Esophagus squamous epithelium (tissue), 5 donors: ENCODE measurements at regions not wholly inside any gene's neighbourhood (a gene's known extent, or its start where the extent isn't known, plus 50 kb on each side); places are given as distances from the start of the nearest gene placed in this dataset.

Experiments
- DNase-seq: peaks from one replicate; lab custom pipeline; 2025; lab: John Stamatoyannopoulos, UW
- H3K27ac ChIP-seq, 4 donors: fragments of 200-600 bp; sonication (generic); one replicate each; pipeline ENCODE4 v1.5.1; 2016 to 2019; ENCODE audit warnings: mild to moderate bottlenecking in 1 of 4
- H3K27me3 ChIP-seq, 4 donors: fragments of 200-600 bp; sonication (generic); 1 replicate in 3 of 4; 2 replicates in 1 of 4; pipeline versions ENCODE4 v1.5.1 to v1.6.0; 2017 to 2021; ENCODE audit warnings: antibody characterized with exemption in 1 of 4
- H3K36me3 ChIP-seq, 3 donors: fragments of 200-600 bp; sonication (generic); one replicate each; pipeline ENCODE4 v1.5.1; 2016 to 2019
- H3K4me1 ChIP-seq, 3 donors: fragments of 200-600 bp; sonication (generic); one replicate each; pipeline ENCODE4 v1.5.1; 2017 to 2019
- H3K4me3 ChIP-seq, 4 donors: fragments of 200-600 bp; sonication (generic); 1 replicate in 3 of 4; 2 replicates in 1 of 4; pipeline ENCODE4 v1.5.1; 2016 to 2019; ENCODE audit warnings: mild to moderate bottlenecking in 2 of 4, moderate library complexity in 1 of 4
- H3K9me3 ChIP-seq, 3 donors: fragments of 200-600 bp; sonication (generic); one replicate each; pipeline ENCODE4 v1.5.1; 2016 to 2019
- CTCF ChIP-seq, 6 experiments: fragments of 450-650 bp in 4 of 6; fragments of 200-600 bp in 2 of 6; sonication (generic) in 2 of 6; IDR thresholded peaks; one replicate each; pipeline ENCODE4 v1.5.1; 2016 to 2019; ENCODE audit warnings: antibody characterized with exemption in 6 of 6, mild to moderate bottlenecking in 4 of 6, moderate library complexity in 4 of 6
- POLR2A ChIP-seq, 4 donors: fragments of 450-650 bp; IDR thresholded peaks; one replicate each; pipeline ENCODE4 v1.6.1; 2017; ENCODE audit warnings: antibody characterized with exemption in 4 of 4, mild to moderate bottlenecking in 4 of 4, moderate library complexity in 3 of 4
- WGBS, 2 donors: methylation state at CpG; one replicate each; pipeline ENCODE4 v1.1.5; 2018; 5-methylcytosine and 5-hydroxymethylcytosine counted together
- intact Hi-C: fragments of 100-400 bp; cut with DNase I; formaldehyde crosslinking; loops from one replicate; pipeline ENCODE4 v1.15.0; 2022
- donor health status: DM: yes; HTN: yes; CAD: no.

DNA sequence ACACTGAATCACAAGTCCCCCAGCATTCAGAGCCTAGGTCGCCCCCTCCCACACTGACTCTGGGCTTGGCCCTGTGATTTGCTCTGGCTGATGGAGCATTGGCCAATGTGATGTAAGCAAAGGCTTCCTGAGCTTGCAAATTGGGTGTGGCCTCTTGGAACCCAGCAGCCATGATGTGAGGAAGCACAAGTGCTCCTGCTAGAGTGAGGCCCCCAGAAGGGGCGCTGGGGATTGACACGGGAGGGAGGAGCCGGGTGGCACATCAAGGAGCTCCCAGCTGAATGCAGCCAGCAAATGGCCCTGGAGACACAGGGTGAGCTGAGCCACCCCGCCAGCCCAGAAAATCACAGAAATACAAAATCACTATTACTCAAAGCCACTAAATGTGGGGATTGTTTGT, 308.5 kb downstream of the C16orf95 start:
- no peaks in the 10 kb centered on the region for H3K4me1 ChIP-seq
- no peak for DNase-seq
- H3K27ac ChIP-seq: no peak overlapping the region
- H3K36me3 ChIP-seq: no peaks in the 10 kb centered on the region
- intact Hi-C loops: no loop called here
- H3K27me3 ChIP-seq: peaks cover 0 to 6% (median 0%) of the 10 kb centered on the region in 4 donors
- TF ChIP-seq POLR2A (IDR thresholded peaks at IDR 0.05) (no peak), CTCF (IDR thresholded peaks at IDR 0.05) (no peak)
- peaks cover 0 to 7% (median 0%) of the 10 kb centered on the region in 3 donors for H3K9me3 ChIP-seq
- 60 to 93% methylated on average over 1 to 3 of the region's 5 CpGs for WGBS, 2 donors
- no peak overlapping the region for H3K4me3 ChIP-seq

- Histone ChIP-seq H3K27me3 (peaks cover 0 to 37% (median 0%) of the 10 kb centered on the region in 4 donors), H3K36me3 (no peaks in the 10 kb centered on the region), H3K9me3 (peaks cover 0 to 7% (median 0%) of the 10 kb centered on the region in 3 donors), H3K4me1 (no peaks in the 10 kb centered on the region), H3K4me3 (no peak overlapping the region), H3K27ac (no peak overlapping the region)
- intact Hi-C loops: no loop called here
- no peak for DNase-seq
- 70 to 82% methylated on average over 15 to 20 of the region's 37 CpGs for WGBS, 2 donors
- TF ChIP-seq POLR2A (IDR thresholded peaks at IDR 0.05) (no peak), CTCF (IDR thresholded peaks at IDR 0.05) (no peak)
These were observed 303.9 kb downstream of the C16orf95 start for GRCh38 chr16:87012954-87013938.

DNA sequence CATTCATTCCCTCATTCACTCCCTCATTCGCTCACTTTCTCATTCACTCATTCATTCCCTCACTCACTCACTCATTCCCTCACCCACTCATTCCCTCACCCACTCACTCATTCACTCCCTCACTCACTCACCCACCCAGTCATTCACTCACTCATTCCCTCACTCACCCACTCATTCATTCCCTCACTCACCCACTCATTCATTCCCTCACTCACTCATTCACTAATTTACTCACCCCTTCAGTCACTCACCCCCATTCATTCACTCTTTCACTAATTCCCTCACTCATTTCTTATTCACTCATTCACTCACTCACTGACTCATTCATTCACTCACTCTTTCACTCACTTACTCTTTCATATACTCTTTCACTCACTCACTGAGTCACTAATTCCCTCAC, 303.1 kb downstream of the C16orf95 start:
- DNase-seq: no peak
- WGBS, 2 donors: 90 to 97% methylated on average over 1 of the region's 1 CpG
- no peaks in the 10 kb centered on the region for H3K9me3 ChIP-seq
- peaks cover 0 to 36% (median 0%) of the 10 kb centered on the region in 4 donors for H3K27me3 ChIP-seq
- no peak overlapping the region for H3K27ac ChIP-seq
- intact Hi-C loops: no loop called here
- TF ChIP-seq CTCF (IDR thresholded peaks at IDR 0.05): no peak
- TF ChIP-seq POLR2A (IDR thresholded peaks at IDR 0.05): no peak
- no peak overlapping the region for H3K4me3 ChIP-seq
- no peaks in the 10 kb centered on the region for H3K4me1 ChIP-seq
- H3K36me3 ChIP-seq: no peaks in the 10 kb centered on the region

DNA sequence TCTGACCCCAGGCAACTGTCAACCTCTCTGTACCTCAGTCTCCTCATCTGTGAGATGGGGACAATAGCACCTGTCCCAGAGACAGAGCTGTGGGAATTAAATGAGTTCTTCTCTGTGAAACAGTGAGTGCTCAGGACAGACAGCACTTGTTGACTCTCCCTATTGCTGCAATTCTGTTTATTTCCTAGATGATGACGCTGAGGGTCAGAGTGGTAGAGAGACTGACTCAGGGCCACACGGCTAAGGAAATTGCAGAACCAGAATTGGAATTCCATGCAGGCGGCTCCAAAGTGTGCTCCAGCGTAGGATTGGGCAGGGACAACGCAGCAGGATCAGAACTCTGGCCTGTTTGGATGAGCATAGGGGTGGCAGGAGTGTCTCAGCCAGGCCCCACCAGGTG, 302.2 kb downstream of the C16orf95 start:
- Histone ChIP-seq H3K27me3 (peaks cover 0 to 41% (median 0%) of the 10 kb centered on the region in 4 donors), H3K4me1 (no peaks in the 10 kb centered on the region), H3K9me3 (no peaks in the 10 kb centered on the region), H3K27ac (no peak overlapping the region), H3K36me3 (no peaks in the 10 kb centered on the region), H3K4me3 (no peak overlapping the region)
- TF ChIP-seq POLR2A (IDR thresholded peaks at IDR 0.05): no peak
- TF ChIP-seq CTCF (IDR thresholded peaks at IDR 0.05): no peak
- no peak for DNase-seq
- WGBS, 2 donors: 75 to 89% methylated on average over 5 of the region's 5 CpGs
- intact Hi-C loops: no loop called here
